Liver (tissue), 2 donors: ENCODE measurements at regions not wholly inside any gene's neighbourhood (a gene's known extent, or its start where the extent isn't known, plus 50 kb on each side); places are given as distances from the start of the nearest gene placed in this dataset.

ENCODE experiments used
- YY1 ChIP-seq: IDR thresholded peaks from 2 replicates; pipeline ENCODE4 v1.6.1; 2016; ENCODE audit warnings: antibody characterized with exemption, mild to moderate bottlenecking
- TF ChIP-seq, protein P1 (sequence below): fragments of 150-350 bp; IDR thresholded peaks from 2 replicates; pipeline ENCODE4 v1.5.1; 2017; ENCODE audit warnings: improper control_type of control experiment, low read depth, low read length; ENCODE audit not compliant: missing input control
- TF ChIP-seq, protein P2 (sequence below): IDR thresholded peaks from 2 replicates; pipeline ENCODE4 v1.6.1; 2016; ENCODE audit warnings: antibody characterized with exemption
- donor health status: healthy.

DNA sequence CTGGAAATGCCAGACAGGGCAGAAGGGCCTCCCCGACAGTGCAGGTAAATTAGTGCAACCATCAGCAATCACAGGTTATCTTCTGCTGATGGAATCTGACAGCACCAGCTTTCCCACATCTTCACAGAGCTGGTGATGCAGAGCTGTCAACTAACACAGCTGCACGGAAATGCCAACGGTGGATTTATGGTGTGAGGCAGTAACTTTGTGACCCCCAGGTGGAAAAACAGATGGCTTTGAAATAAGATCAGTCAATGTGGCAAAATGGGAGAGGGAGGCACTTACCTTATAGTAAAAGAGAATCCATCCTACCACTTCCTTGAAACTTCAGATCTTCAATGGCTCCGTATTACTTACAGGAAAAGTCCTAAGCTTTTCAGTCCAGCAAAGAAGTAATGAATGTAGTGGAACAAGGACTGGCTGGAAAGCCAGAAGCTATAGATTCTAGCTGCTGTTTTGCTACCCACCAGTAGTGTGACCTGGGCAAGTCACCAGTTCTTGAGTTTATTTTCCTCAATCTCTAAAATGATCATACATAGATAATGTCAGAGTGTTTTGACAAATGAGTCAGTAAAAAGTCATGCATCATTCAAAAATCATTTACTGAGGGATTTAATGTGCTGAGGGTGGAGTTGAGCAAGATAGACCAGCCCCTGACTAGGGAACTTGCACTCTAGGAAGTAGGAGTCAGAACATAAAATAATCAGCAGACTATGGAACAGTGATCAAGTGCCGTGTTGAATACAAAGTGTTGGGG lies 245.7 kb upstream of the JUN start:
- TF ChIP-seq, protein P1, sequence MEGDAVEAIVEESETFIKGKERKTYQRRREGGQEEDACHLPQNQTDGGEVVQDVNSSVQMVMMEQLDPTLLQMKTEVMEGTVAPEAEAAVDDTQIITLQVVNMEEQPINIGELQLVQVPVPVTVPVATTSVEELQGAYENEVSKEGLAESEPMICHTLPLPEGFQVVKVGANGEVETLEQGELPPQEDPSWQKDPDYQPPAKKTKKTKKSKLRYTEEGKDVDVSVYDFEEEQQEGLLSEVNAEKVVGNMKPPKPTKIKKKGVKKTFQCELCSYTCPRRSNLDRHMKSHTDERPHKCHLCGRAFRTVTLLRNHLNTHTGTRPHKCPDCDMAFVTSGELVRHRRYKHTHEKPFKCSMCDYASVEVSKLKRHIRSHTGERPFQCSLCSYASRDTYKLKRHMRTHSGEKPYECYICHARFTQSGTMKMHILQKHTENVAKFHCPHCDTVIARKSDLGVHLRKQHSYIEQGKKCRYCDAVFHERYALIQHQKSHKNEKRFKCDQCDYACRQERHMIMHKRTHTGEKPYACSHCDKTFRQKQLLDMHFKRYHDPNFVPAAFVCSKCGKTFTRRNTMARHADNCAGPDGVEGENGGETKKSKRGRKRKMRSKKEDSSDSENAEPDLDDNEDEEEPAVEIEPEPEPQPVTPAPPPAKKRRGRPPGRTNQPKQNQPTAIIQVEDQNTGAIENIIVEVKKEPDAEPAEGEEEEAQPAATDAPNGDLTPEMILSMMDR, result no peak
- no peak for TF ChIP-seq YY1
- TF ChIP-seq, protein P2, sequence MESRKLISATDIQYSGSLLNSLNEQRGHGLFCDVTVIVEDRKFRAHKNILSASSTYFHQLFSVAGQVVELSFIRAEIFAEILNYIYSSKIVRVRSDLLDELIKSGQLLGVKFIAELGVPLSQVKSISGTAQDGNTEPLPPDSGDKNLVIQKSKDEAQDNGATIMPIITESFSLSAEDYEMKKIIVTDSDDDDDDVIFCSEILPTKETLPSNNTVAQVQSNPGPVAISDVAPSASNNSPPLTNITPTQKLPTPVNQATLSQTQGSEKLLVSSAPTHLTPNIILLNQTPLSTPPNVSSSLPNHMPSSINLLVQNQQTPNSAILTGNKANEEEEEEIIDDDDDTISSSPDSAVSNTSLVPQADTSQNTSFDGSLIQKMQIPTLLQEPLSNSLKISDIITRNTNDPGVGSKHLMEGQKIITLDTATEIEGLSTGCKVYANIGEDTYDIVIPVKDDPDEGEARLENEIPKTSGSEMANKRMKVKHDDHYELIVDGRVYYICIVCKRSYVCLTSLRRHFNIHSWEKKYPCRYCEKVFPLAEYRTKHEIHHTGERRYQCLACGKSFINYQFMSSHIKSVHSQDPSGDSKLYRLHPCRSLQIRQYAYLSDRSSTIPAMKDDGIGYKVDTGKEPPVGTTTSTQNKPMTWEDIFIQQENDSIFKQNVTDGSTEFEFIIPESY, result no peak
